ENCODE measurements at regions not wholly inside any gene's neighbourhood (a gene's known extent, or its start where the extent isn't known, plus 50 kb on each side); places are given as distances from the start of the nearest gene placed in this dataset. TPM values are rescaled to one million over a fixed set of nuclear protein-coding genes. Genes with fewer than 3 reads are reported as not detected.

Small RNA genes in the stretch of these regions (small RNA-seq; reads per million reads assigned to genes)
- not detected for gene RN7SL802P (ENCODE audit: low replicate concordance)
- not detected for gene RNA5SP188 (ENCODE audit: low replicate concordance)
